Rectal smooth muscle tissue (tissue), 1 donor: ENCODE measurements at regions not wholly inside any gene's neighbourhood (a gene's known extent, or its start where the extent isn't known, plus 50 kb on each side); places are given as distances from the start of the nearest gene placed in this dataset.
"Not testable (repeated sequence)": the region's sequence is repeated elsewhere in the genome, so short reads cannot be mapped to it uniquely, and the experiment has no call there.

Source experiments
- H3K27ac ChIP-seq: one replicate; pipeline ENCODE4 v1.7.0; 2013; ENCODE audit warnings: low read depth, low read length, inconsistent platforms
- H3K27me3 ChIP-seq: one replicate; pipeline ENCODE4 v1.7.0; 2013; ENCODE audit warnings: low read length; ENCODE audit not compliant: control insufficient read depth, insufficient read depth
- H3K36me3 ChIP-seq: one replicate; pipeline ENCODE4 v1.7.0; 2013; ENCODE audit warnings: low read length; ENCODE audit not compliant: control insufficient read depth, insufficient read depth
- H3K4me1 ChIP-seq: one replicate; pipeline ENCODE4 v1.7.0; 2013; ENCODE audit warnings: low read length; ENCODE audit not compliant: control insufficient read depth, insufficient read depth
- H3K4me3 ChIP-seq: one replicate; pipeline ENCODE4 v1.7.0; 2013; ENCODE audit warnings: low read length
- H3K9ac ChIP-seq: one replicate; pipeline ENCODE4 v1.7.0; 2013; ENCODE audit warnings: low read length

- H3K4me1 ChIP-seq: no peaks in the 10 kb centered on the region
- no peaks in the 10 kb centered on the region for H3K27me3 ChIP-seq
- H3K36me3 ChIP-seq: no peaks in the 10 kb centered on the region
- no peak overlapping the region for H3K27ac ChIP-seq
- no peak overlapping the region for H3K4me3 ChIP-seq
- no peak overlapping the region for H3K9ac ChIP-seq
These were observed 93.1 kb upstream of the RBPJ start for GRCh38 chr4:26227601-26228229.

GRCh38 chr4:26228883-26229282, 91.9 kb upstream of the RBPJ start:
- Histone ChIP-seq H3K4me3 (no peak overlapping the region), H3K4me1 (no peaks in the 10 kb centered on the region), H3K9ac (no peak overlapping the region), H3K27ac (no peak overlapping the region), H3K36me3 (no peaks in the 10 kb centered on the region), H3K27me3 (no peaks in the 10 kb centered on the region)

- Histone ChIP-seq H3K27me3 (no peaks in the 10 kb centered on the region), H3K36me3 (no peaks in the 10 kb centered on the region), H3K4me1 (no peaks in the 10 kb centered on the region), H3K9ac (no peak overlapping the region), H3K4me3 (no peak overlapping the region), H3K27ac (no peak overlapping the region)
These were observed 90.8 kb upstream of the RBPJ start for GRCh38 chr4:26229974-26230373.

DNA sequence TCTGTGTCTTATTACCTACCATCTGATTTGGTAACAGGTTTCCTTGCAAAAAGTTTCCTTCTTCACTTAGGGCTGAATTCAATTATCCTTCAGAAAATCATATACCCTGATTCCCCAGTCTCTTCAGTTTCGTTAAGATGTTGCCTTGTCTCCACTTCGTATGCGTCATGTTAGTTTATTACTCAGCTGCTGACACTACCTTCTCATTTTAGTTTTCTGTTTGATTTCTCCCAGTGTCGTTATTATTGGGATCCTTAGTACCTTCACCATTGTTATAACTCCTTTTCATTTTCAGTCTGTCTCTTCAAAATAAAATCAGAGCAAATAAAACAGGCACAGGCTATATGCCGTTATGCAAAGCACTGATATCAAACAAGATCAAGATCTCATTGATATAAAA, 87.5 kb upstream of the RBPJ start:
- H3K4me3 ChIP-seq: no peak overlapping the region
- no peaks in the 10 kb centered on the region for H3K27me3 ChIP-seq
- no peaks in the 10 kb centered on the region for H3K36me3 ChIP-seq
- no peak overlapping the region for H3K27ac ChIP-seq
- no peak overlapping the region for H3K9ac ChIP-seq
- peaks cover under 1% of the 10 kb centered on the region for H3K4me1 ChIP-seq

DNA sequence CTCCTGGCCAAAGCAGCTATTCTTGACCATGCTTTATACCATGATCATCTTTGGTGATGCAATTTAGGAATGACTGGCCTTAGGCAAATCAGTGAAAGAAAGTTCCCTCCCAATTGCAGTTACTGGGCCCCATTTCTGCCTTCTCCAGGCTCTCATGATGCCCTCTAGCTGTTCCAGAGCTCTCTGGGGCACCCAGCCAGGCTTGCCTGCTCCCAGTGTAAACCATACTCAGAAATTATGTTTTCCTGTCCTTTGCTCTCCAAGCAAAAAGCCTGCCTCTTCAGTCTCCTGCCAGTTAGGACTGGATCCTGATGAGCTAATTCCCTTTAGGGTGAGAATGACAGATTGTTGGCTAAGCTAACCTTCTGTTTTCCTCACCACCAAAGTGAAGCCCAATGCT, 85.3 kb upstream of the RBPJ start:
- Histone ChIP-seq H3K4me3 (no peak overlapping the region), H3K27me3 (no peaks in the 10 kb centered on the region), H3K36me3 (no peaks in the 10 kb centered on the region), H3K4me1 (peaks cover 9% of the 10 kb centered on the region), H3K9ac (no peak overlapping the region), H3K27ac (no peak overlapping the region)

GRCh38 chr4:26237916-26238315, 82.9 kb upstream of the RBPJ start:
- Histone ChIP-seq H3K36me3 (no peaks in the 10 kb centered on the region), H3K27me3 (no peaks in the 10 kb centered on the region), H3K4me1 (peaks cover 9% of the 10 kb centered on the region), H3K4me3 (no peak overlapping the region), H3K9ac (no peak overlapping the region), H3K27ac (no peak overlapping the region)

- peak overlapping the region; percentile 25 for H3K4me3 ChIP-seq
- peaks cover 9% of the 10 kb centered on the region for H3K4me1 ChIP-seq
- no peaks in the 10 kb centered on the region for H3K27me3 ChIP-seq
- H3K27ac ChIP-seq: peak overlapping the region; percentile 47
- no peaks in the 10 kb centered on the region for H3K36me3 ChIP-seq
- H3K9ac ChIP-seq: no peak overlapping the region
These were observed 82.4 kb upstream of the RBPJ start for GRCh38 chr4:26238426-26238777.

DNA sequence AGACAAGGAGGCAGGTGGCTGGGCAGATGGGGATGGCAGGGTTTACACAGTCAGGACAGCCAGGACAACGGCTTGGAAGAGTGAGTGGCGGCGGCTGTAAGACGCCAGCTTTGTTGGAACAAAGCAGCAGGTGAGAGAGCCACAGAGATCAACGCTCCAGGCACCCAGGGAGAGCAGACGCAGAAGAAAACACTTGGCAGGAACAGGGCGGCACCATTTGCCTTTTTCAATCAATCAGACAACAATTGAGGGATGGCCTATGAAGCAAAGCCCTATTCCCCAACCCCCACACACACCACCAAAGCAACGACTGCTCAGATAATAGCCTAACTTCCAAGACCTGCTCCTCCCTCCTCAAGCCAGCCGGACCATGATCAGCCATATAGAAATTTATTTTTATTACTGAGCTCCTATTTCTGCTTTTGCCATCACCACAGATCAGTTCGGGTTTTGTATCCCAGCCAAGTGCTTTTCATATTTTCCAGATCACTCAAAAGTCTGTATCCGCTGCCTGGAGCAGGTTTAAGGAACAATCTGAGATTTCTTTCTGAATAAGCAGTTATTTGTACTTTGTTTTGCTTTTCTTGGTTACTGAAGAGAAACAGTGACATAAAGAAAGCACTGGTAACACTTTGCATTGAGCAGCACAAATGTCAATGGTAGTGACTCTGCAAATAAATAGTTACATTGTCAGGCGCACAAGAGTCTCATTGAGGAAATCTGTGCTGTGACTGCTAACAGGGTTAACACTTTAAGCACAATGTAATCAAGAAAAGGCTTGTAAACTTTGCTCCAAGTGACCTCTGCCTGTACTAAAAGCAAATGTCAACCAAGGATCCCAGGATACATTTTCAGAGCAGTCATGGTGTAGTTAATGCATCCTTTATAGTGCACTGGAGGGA, 81.8 kb upstream of the RBPJ start:
- Histone ChIP-seq H3K27me3 (no peaks in the 10 kb centered on the region), H3K27ac (peak overlapping the region; percentile 60), H3K36me3 (no peaks in the 10 kb centered on the region), H3K4me3 (peak overlapping the region; percentile 25), H3K4me1 (peaks cover 9% of the 10 kb centered on the region), H3K9ac (no peak overlapping the region)

- Histone ChIP-seq H3K36me3 (no peaks in the 10 kb centered on the region), H3K9ac (no peak overlapping the region), H3K4me3 (no peak overlapping the region), H3K4me1 (peaks cover 9% of the 10 kb centered on the region), H3K27me3 (no peaks in the 10 kb centered on the region), H3K27ac (peak overlapping the region; percentile 60)
These were observed 81.0 kb upstream of the RBPJ start for GRCh38 chr4:26239801-26240200.

- Histone ChIP-seq H3K36me3 (no peaks in the 10 kb centered on the region), H3K4me3 (no peak overlapping the region), H3K9ac (no peak overlapping the region), H3K4me1 (peaks cover 9% of the 10 kb centered on the region), H3K27me3 (no peaks in the 10 kb centered on the region), H3K27ac (no peak overlapping the region)
These were observed 79.6 kb upstream of the RBPJ start for GRCh38 chr4:26241179-26241578.

GRCh38 chr4:26242451-26242850, 78.4 kb upstream of the RBPJ start:
- Histone ChIP-seq H3K27ac (no peak overlapping the region), H3K36me3 (no peaks in the 10 kb centered on the region), H3K4me1 (peaks cover 9% of the 10 kb centered on the region), H3K27me3 (no peaks in the 10 kb centered on the region), H3K9ac (no peak overlapping the region), H3K4me3 (no peak overlapping the region)

GRCh38 chr4:26244138-26244537, 76.7 kb upstream of the RBPJ start:
- not testable (repeated sequence) for H3K4me1 ChIP-seq, H3K9ac ChIP-seq, H3K27me3 ChIP-seq, H3K4me3 ChIP-seq, H3K27ac ChIP-seq, H3K36me3 ChIP-seq

DNA sequence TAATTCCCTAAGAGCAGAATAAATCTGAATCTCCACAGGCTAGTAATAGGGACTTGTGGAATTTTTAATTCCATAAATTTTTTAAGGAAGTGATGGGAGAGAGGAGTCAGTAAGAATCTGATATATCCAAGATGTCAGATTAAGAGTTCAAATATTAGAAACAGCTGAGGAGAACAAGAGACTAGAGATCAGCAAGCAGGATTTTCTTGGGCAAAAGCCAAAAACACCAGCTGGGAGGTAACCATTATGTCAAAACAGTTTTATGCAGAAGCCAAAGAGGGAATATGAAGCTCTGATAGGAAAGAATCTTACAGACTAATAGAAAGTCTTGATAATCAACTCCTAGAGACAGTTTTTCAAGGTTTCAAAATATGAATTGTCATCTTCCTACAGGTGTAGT, 72.2 kb upstream of the RBPJ start:
- no peak overlapping the region for H3K27ac ChIP-seq
- no peak overlapping the region for H3K4me3 ChIP-seq
- H3K9ac ChIP-seq: no peak overlapping the region
- no peaks in the 10 kb centered on the region for H3K4me1 ChIP-seq
- no peaks in the 10 kb centered on the region for H3K27me3 ChIP-seq
- no peaks in the 10 kb centered on the region for H3K36me3 ChIP-seq
